ENCODE measurements at regions not wholly inside any gene's neighbourhood (a gene's known extent, or its start where the extent isn't known, plus 50 kb on each side); places are given as distances from the start of the nearest gene placed in this dataset.

GRCh38 chr10:107971973-107972372, 807.5 kb upstream of the SORCS1 start:
- no peak for DNase-seq
- no peaks in the 10 kb centered on the region for H3K9me3 ChIP-seq
- 60 to 63% methylated on average over 1 of the region's 1 CpG for WGBS, 2 donors
- TF ChIP-seq CTCF (IDR thresholded peaks at IDR 0.05) = no peak
- no peak for TF ChIP-seq POLR2A (IDR thresholded peaks at IDR 0.05)
- no peaks in the 10 kb centered on the region for H3K4me1 ChIP-seq
- no peak overlapping the region for H3K4me3 ChIP-seq
- no peaks in the 10 kb centered on the region for H3K36me3 ChIP-seq (ENCODE audit: low read depth, missing control alignments)
- no peak overlapping the region for H3K27ac ChIP-seq
- no peaks in the 10 kb centered on the region for H3K27me3 ChIP-seq
- intact Hi-C loops (cut with DNase I; ENCODE audit: low total_unique reads) = no loop called here

- H3K4me3 ChIP-seq = no peak overlapping the region
- no peaks in the 10 kb centered on the region for H3K27me3 ChIP-seq
- DNase-seq = no peak
- H3K4me1 ChIP-seq = no peaks in the 10 kb centered on the region
- no peak for TF ChIP-seq CTCF (IDR thresholded peaks at IDR 0.05)
- TF ChIP-seq POLR2A (IDR thresholded peaks at IDR 0.05) = no peak
- no peaks in the 10 kb centered on the region for H3K36me3 ChIP-seq (ENCODE audit: low read depth, missing control alignments)
- WGBS, 2 donors = 80 to 87% methylated on average over 1 of the region's 1 CpG
- intact Hi-C loops (cut with DNase I; ENCODE audit: low total_unique reads) = no loop called here
- no peak overlapping the region for H3K27ac ChIP-seq
- H3K9me3 ChIP-seq = no peaks in the 10 kb centered on the region
Measured at GRCh38 chr10:107971411-107971810, 806.9 kb upstream of the SORCS1 start.

DNA sequence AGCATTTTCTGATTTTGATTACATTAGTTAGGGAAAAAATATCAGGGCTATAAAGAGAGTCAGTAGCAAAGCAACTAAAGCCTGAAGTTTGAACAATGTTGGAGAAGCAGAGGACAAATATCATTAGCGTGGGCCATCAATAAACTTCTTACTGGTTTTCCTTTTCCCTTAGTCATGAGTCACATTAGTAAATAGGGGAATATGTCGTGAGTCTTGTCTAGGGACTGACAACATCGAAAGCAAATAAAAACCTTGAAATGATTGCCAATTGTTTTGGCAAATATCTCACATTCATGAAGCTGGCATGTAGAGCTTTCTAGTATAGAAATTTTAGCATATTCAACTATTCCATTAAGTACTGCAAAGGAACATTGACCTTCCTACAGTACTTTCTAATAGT, 806.0 kb upstream of the SORCS1 start:
- intact Hi-C loops (cut with DNase I; ENCODE audit: low total_unique reads) = no loop called here
- Histone ChIP-seq H3K9me3 (no peaks in the 10 kb centered on the region), H3K27me3 (no peaks in the 10 kb centered on the region), H3K4me3 (no peak overlapping the region), H3K4me1 (no peaks in the 10 kb centered on the region), H3K27ac (no peak overlapping the region), H3K36me3 (ENCODE audit: low read depth, missing control alignments) (no peaks in the 10 kb centered on the region)
- 70 to 90% methylated on average over 3 of the region's 3 CpGs for WGBS, 2 donors
- no peak for DNase-seq
- TF ChIP-seq POLR2A (IDR thresholded peaks at IDR 0.05) = no peak
- no peak for TF ChIP-seq CTCF (IDR thresholded peaks at IDR 0.05)

DNA sequence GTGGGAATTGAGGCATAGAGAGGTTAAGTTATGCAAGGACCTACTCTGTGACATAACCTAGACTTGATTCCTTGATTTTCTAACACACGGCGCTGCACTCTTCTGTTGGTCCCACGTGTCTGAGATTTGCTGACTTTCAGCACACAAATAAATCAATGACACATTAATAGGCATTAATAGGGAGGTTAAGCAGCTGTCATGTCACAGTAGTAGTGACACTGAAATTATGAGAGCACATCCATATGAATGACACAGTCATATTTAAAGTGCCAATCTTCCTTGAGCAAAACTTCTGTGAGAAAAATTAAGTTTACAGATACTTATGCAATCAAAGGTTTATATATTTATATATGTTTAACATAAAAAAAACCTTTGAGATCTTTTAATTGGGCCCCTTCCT, 805.4 kb upstream of the SORCS1 start:
- intact Hi-C loops (cut with DNase I; ENCODE audit: low total_unique reads) = no loop called here
- Histone ChIP-seq H3K27ac (no peak overlapping the region), H3K4me1 (no peaks in the 10 kb centered on the region), H3K27me3 (no peaks in the 10 kb centered on the region), H3K9me3 (no peaks in the 10 kb centered on the region), H3K36me3 (ENCODE audit: low read depth, missing control alignments) (no peaks in the 10 kb centered on the region), H3K4me3 (no peak overlapping the region)
- 85 to 89% methylated on average over 3 of the region's 3 CpGs for WGBS, 2 donors
- DNase-seq = no peak
- TF ChIP-seq CTCF (IDR thresholded peaks at IDR 0.05) (no peak), POLR2A (IDR thresholded peaks at IDR 0.05) (no peak)

GRCh38 chr10:107966826-107967225, 802.3 kb upstream of the SORCS1 start:
- Histone ChIP-seq H3K9me3 (no peaks in the 10 kb centered on the region), H3K36me3 (ENCODE audit: low read depth, missing control alignments) (no peaks in the 10 kb centered on the region), H3K27me3 (no peaks in the 10 kb centered on the region), H3K4me1 (no peaks in the 10 kb centered on the region), H3K4me3 (no peak overlapping the region), H3K27ac (no peak overlapping the region)
- intact Hi-C loops (cut with DNase I; ENCODE audit: low total_unique reads) = no loop called here
- no peak for TF ChIP-seq POLR2A (IDR thresholded peaks at IDR 0.05)
- no peak for TF ChIP-seq CTCF (IDR thresholded peaks at IDR 0.05)
- DNase-seq = no peak

Data from testis (tissue), 2 donors.